GM13977 (cell line): ENCODE measurements at regions not wholly inside any gene's neighbourhood (a gene's known extent, or its start where the extent isn't known, plus 50 kb on each side); places are given as distances from the start of the nearest gene placed in this dataset.

Experiments used
- DNase-seq: peaks from one replicate; pipeline ENCODE4 v3.0.0; 2012; ENCODE audit warnings: low spot score
- CTCF ChIP-seq: IDR thresholded peaks from 2 replicates; pipeline ENCODE4 v1.5.1; 2012; ENCODE audit warnings: mild to moderate bottlenecking, control low read depth; ENCODE audit not compliant: insufficient read depth; ENCODE audit errors: extremely low read depth, missing control alignments
- in situ Hi-C: fragments of 300-500 bp; cut with MboI; formaldehyde crosslinking; loops from one replicate; pipeline ENCODE4 v1.12.0; 2022; ENCODE audit warnings: low sequenced_read_pairs, low pct_unique_long_range_greater_than_20kb, mixed read lengths, inconsistent platforms; ENCODE audit not compliant: unreplicated experiment

- in situ Hi-C loops, result no loop called here
- DNase-seq, result no peak
- TF ChIP-seq CTCF, result no peak
Observed at GRCh38 chr21:14685568-14685967, 139.5 kb upstream of the SAMSN1 start.

DNA sequence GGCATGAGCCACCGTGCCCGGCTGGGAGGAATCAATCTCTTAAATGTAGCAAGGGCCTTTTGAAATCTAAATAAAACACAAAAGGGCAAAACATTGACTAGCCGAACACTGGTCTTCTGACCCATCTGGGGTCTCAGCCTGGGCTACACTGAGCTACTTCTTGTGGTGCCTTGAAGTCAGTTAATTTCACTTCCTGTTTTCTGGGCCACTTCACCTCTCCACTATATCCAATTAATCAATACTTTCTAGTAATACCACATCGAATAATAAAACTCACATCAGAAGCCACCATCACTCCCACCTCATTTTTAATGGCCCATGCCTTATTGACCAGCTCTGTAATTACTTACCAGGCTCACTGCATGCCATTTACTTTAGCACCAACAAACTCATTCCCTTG is 138.0 kb upstream of the SAMSN1 start:
- TF ChIP-seq CTCF, result no peak
- no peak for DNase-seq
- in situ Hi-C loops, result no loop called here

GRCh38 chr21:14683063-14683462 is 136.9 kb upstream of the SAMSN1 start:
- TF ChIP-seq CTCF, result no peak
- in situ Hi-C loops, result no loop called here
- no peak for DNase-seq

DNA sequence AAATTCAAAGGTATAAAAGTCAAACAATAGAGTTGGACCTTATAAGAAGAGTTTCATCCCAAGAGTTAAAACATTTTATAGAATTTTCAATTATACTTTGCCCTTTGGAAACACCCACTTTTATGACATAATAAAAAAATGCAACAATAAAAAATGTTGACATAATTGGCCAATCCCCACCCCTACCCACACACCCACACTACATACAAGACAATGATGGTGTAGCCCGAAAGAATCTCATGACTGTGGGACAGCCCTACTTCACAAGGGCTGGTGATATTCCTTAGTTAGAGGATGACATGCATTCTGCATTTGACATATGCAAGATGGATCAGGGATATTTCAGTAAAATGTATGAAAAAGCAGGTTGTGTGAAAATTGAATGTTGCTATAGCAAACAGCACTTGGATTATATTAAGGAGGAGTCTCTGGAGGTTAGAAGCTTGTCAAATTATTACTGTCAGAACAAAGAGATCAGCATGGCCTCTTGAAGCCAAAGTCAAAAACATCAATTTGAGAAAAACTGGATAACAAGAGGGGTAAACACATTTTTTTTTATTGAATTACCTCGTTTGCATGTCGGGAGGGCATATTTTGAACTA is 133.0 kb upstream of the SAMSN1 start:
- in situ Hi-C loops, result no loop called here
- DNase-seq, result no peak
- TF ChIP-seq CTCF, result no peak

DNA sequence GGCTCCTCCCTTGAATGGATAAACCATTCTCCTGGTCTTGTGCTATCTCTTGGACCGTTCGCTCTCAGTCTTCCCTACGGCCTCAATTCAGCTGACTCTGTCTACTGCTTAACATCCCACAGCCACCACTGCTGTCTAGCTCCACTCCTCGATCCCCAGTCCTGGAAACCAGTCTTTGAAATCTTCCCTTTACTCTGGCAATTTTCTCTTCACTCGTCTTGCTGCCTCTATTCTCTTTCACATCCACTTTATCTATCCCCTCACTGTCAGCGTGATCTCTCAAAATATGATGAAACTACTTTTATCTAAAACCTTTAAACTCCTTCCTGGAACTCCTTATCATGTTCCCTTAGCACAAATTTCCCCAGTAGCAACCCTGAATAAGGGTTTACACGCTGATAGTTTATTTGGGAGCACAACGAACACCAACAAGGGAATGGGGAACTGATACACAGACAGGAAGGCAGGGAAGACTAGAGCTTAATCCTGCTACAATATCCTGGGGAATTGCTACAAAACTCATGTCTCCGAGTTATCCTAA is 131.6 kb upstream of the SAMSN1 start:
- no peak for DNase-seq
- no peak for TF ChIP-seq CTCF
- in situ Hi-C loops, result no loop called here

- no peak for DNase-seq
- in situ Hi-C loops, result no loop called here
- TF ChIP-seq CTCF, result no peak
Observed at GRCh38 chr21:14677013-14677412, 130.9 kb upstream of the SAMSN1 start.
